Astrocyte of the cerebellum (primary cell): ENCODE measurements at regions not wholly inside any gene's neighbourhood (a gene's known extent, or its start where the extent isn't known, plus 50 kb on each side); places are given as distances from the start of the nearest gene placed in this dataset.

ENCODE experiments used
- DNase-seq: peaks from one replicate; pipeline ENCODE4 v3.0.0-alpha.2; 2011; ENCODE audit warnings: low read depth
- H3K4me3 ChIP-seq: 2 replicates; pipeline ENCODE4 v1.5.1; 2011; ENCODE audit warnings: mild to moderate bottlenecking, low read depth, low read length, moderate library complexity
- CTCF ChIP-seq: IDR thresholded peaks from 2 replicates; pipeline ENCODE4 v1.5.1; 2012; ENCODE audit warnings: low read length, low read depth, moderate library complexity, mild to moderate bottlenecking; ENCODE audit errors: missing control alignments
- in situ Hi-C: cut with HindIII; loops from 2 replicates; pipeline ENCODE4 v1.10.0; 2017; ENCODE audit warnings: low sequenced_read_pairs

DNA sequence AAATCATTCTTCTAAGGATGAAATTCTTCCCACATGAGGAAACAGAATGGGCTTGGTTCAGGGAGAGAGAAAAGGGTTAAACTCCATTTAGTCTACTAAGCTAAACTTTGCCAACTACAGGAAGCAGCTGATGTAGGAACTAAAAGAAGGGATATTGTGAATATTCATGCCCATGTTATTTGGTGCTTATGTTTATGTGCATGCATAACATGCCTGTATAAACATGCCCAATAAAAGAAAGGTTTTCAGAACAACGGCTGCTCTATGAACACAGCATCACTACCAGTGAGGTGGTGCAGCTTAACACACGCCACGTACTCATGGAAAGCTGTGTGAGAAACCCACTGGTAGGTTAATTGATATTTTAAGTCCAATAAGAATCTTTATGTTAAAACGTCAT, 59.4 kb upstream of the VGLL4 start:
- in situ Hi-C loops, result no loop called here
- H3K4me3 ChIP-seq, result no peak overlapping the region
- no peak for DNase-seq
- TF ChIP-seq CTCF, result no peak

GRCh38 chr3:11699083-11699427, 55.3 kb upstream of the VGLL4 start:
- DNase-seq, result no peak
- H3K4me3 ChIP-seq, result no peak overlapping the region
- no peak for TF ChIP-seq CTCF
- in situ Hi-C loops, result no loop called here

DNA sequence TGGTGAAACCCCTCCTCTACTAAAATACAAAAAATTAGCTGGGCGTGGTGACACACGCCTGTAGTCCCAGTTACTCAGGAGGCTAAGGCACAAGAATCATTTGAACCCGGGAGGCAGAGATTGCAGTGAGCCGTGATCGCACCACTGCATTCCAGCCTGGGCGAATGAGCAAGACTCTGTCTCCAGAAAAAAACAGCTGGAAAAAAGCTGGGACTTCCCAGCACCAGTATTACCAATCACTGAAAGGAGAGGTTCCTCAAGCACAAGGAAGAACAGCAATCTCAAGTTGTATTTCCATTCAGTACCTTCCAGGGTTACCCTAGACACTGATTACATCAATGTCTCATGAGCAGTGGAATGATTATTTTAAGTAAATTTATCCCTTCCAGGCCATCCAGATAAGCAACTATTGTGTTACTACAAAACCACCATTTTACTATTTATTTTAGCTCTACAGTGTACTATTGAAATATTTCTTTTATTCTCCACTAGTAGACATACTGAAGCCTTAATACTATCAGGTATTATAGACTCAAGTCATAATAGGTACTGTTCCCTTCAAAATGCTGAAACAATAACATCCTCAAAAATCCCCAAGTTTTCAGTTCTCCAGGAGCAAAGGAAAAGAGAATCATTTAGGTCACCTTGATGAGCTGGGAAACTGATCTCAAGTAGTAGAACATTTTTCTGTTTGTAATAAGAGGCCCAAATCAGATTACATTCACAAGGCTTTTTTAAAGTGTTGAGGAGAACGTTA, 54.8 kb upstream of the VGLL4 start:
- TF ChIP-seq CTCF, result no peak
- in situ Hi-C loops, result no loop called here
- no peak for DNase-seq

DNA sequence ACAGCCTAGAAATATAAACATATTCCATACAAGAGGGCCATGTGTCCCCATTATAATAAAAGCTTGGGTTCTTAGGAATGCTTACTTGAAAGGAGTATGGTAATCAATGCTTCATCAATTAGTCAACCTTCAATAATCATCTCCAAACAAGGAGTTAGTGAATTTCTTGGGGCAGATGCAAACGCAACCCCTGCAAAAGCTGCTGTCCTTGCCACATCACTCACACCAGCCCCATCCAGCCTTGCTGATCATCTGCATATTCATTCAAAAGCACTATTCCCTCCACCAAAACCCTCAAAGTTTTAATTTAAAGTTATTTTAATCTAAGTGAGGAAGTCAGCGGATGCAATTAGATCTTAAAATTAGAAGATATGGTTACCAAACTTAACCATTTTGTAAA, 54.0 kb upstream of the VGLL4 start:
- in situ Hi-C loops, result no loop called here
- no peak for TF ChIP-seq CTCF
- no peak for DNase-seq
- H3K4me3 ChIP-seq, result no peak overlapping the region

More for the DNA sequence above, 54.8 kb upstream of the VGLL4 start:
- H3K4me3 ChIP-seq, result no peak overlapping the region

- H3K4me3 ChIP-seq, result no peak overlapping the region
- in situ Hi-C loops, result no loop called here
- DNase-seq, result no peak
- TF ChIP-seq CTCF, result no peak
Observed at GRCh38 chr3:11696054-11696453, 52.3 kb upstream of the VGLL4 start.
